GM23248 (cell line): ENCODE measurements at regions not wholly inside any gene's neighbourhood (a gene's known extent, or its start where the extent isn't known, plus 50 kb on each side); places are given as distances from the start of the nearest gene placed in this dataset.

Source experiments
- DNase-seq: peaks from one replicate; pipeline ENCODE4 v3.0.0-alpha.2; 2015
- H2AFZ ChIP-seq: fragments of 200-600 bp; sonication (generic); 2 replicates; pipeline ENCODE4 v1.6.1; 2016; ENCODE audit warnings: antibody characterized with exemption
- H3F3A ChIP-seq: fragments of 200-600 bp; sonication (generic); 2 replicates; pipeline ENCODE4 v1.6.1; 2016; ENCODE audit warnings: mild to moderate bottlenecking, antibody characterized with exemption, mixed run types; ENCODE audit not compliant: insufficient read depth
- H3K27ac ChIP-seq: fragments of 200-600 bp; sonication (generic); 2 replicates; pipeline ENCODE4 v1.5.1; 2016; ENCODE audit warnings: mild to moderate bottlenecking
- H3K27me3 ChIP-seq: fragments of 200-600 bp; sonication (generic); replicated peaks from 2 replicates; pipeline ENCODE4 v1.6.1; 2016; ENCODE audit warnings: mild to moderate bottlenecking; ENCODE audit not compliant: insufficient read depth
- H3K36me3 ChIP-seq: fragments of 200-600 bp; sonication (generic); 2 replicates; pipeline ENCODE4 v1.6.1; 2016; ENCODE audit warnings: low read depth, mild to moderate bottlenecking
- H3K4me1 ChIP-seq: fragments of 200-600 bp; sonication (generic); 2 replicates; pipeline ENCODE4 v1.6.1; 2016; ENCODE audit warnings: mild to moderate bottlenecking; ENCODE audit not compliant: insufficient read depth
- H3K4me2 ChIP-seq: fragments of 200-600 bp; sonication (generic); one replicate; pipeline ENCODE4 v1.6.1; 2016; ENCODE audit warnings: mild to moderate bottlenecking; ENCODE audit not compliant: unreplicated experiment
- H3K4me3 ChIP-seq: fragments of 200-600 bp; sonication (generic); 2 replicates; pipeline ENCODE4 v1.5.1; 2016; ENCODE audit warnings: mild to moderate bottlenecking
- H3K79me2 ChIP-seq: fragments of 200-600 bp; sonication (generic); 2 replicates; pipeline ENCODE4 v1.6.1; 2016; ENCODE audit warnings: mild to moderate bottlenecking; ENCODE audit not compliant: insufficient read depth
- H3K9ac ChIP-seq: fragments of 200-600 bp; sonication (generic); 2 replicates; pipeline ENCODE4 v1.6.1; 2016; ENCODE audit warnings: mild to moderate bottlenecking
- H3K9me2 ChIP-seq: fragments of 200-600 bp; sonication (generic); 2 replicates; pipeline ENCODE4 v1.6.1; 2016; ENCODE audit warnings: mixed run types, mild to moderate bottlenecking, moderate library complexity; ENCODE audit not compliant: insufficient read depth
- H3K9me3 ChIP-seq: fragments of 200-600 bp; sonication (generic); one replicate; pipeline ENCODE4 v1.6.1; 2017; ENCODE audit warnings: low read depth
- H4K20me1 ChIP-seq: fragments of 200-600 bp; sonication (generic); 2 replicates; pipeline ENCODE4 v1.6.0; 2016; ENCODE audit not compliant: insufficient read depth
- EZH2 ChIP-seq: fragments of 200-600 bp; sonication (generic); IDR thresholded peaks from 2 replicates; pipeline ENCODE4 v1.6.1; 2018; ENCODE audit warnings: antibody characterized with exemption, mild to moderate bottlenecking; ENCODE audit not compliant: insufficient read depth, poor library complexity, severe bottlenecking
- EZH2phosphoT487 ChIP-seq: fragments of 200-600 bp; sonication (generic); IDR thresholded peaks from 2 replicates; pipeline ENCODE4 v1.6.1; 2018; ENCODE audit warnings: antibody characterized with exemption, moderate library complexity, mild to moderate bottlenecking, low read depth; ENCODE audit not compliant: insufficient read depth
- WGBS, 2 experiments: methylation state at CpG; one replicate each; pipeline ENCODE4 v1.1.6; 2015 to 2017; ENCODE audit warnings: low lambda C conversion rate in 2 of 2, low coverage in 1 of 2; ENCODE audit errors: missing lambda C conversion rate in 2 of 2; 5-methylcytosine and 5-hydroxymethylcytosine counted together
- in situ Hi-C: fragments of 300-500 bp; cut with MboI; formaldehyde crosslinking; loops from 2 replicates; pipeline ENCODE4 v1.15.0; 2020

GRCh38 chr4:14233126-14233525, 605.6 kb upstream of the BOD1L1 start:
- no peak overlapping the region for H3K27ac ChIP-seq
- in situ Hi-C loops: no loop called here

GRCh38 chr4:14234307-14234706, 606.8 kb upstream of the BOD1L1 start:
- DNase-seq: no peak
- H4K20me1 ChIP-seq: no peaks in the 10 kb centered on the region

More at GRCh38 chr4:14233126-14233525, 605.6 kb upstream of the BOD1L1 start:
- no peak for DNase-seq
- TF ChIP-seq EZH2phosphoT487 (no peak), EZH2 (no peak)
- Histone ChIP-seq H3K27me3 (peaks cover 3% of the 10 kb centered on the region; the same call in 1 of the 2 replicates), H2AFZ (no peak overlapping the region), H3K4me3 (no peak overlapping the region), H3K36me3 (no peaks in the 10 kb centered on the region), H3K9me3 (no peaks in the 10 kb centered on the region), H3F3A (no peaks in the 10 kb centered on the region), H4K20me1 (no peaks in the 10 kb centered on the region), H3K79me2 (no peaks in the 10 kb centered on the region), H3K4me2 (no peak overlapping the region), H3K9me2 (no peaks in the 10 kb centered on the region), H3K9ac (no peak overlapping the region), H3K4me1 (no peaks in the 10 kb centered on the region)
- 0% methylated on average over 1 of the region's 1 CpG for WGBS, 2 experiments

GRCh38 chr4:14236359-14236758, 608.8 kb upstream of the BOD1L1 start:
- H2AFZ ChIP-seq: no peak overlapping the region
- no peaks in the 10 kb centered on the region for H3K4me1 ChIP-seq
- H3K27me3 ChIP-seq: no peaks in the 10 kb centered on the region; the same call in 1 of the 2 replicates
- no peaks in the 10 kb centered on the region for H3K9me3 ChIP-seq
- H3K27ac ChIP-seq: no peak overlapping the region
- 15 to 23% methylated on average over 2 of the region's 2 CpGs for WGBS, 2 experiments
- H4K20me1 ChIP-seq: no peaks in the 10 kb centered on the region
- DNase-seq: no peak
- TF ChIP-seq EZH2: no peak
- no peak for TF ChIP-seq EZH2phosphoT487
- H3K36me3 ChIP-seq: no peaks in the 10 kb centered on the region
- H3F3A ChIP-seq: no peaks in the 10 kb centered on the region
- no peak overlapping the region for H3K4me3 ChIP-seq
- H3K4me2 ChIP-seq: no peak overlapping the region
- H3K9me2 ChIP-seq: no peaks in the 10 kb centered on the region
- H3K79me2 ChIP-seq: no peaks in the 10 kb centered on the region
- in situ Hi-C loops: no loop called here
- no peak overlapping the region for H3K9ac ChIP-seq

More at GRCh38 chr4:14234307-14234706, 606.8 kb upstream of the BOD1L1 start:
- in situ Hi-C loops: no loop called here
- Histone ChIP-seq H3K27me3 (no peaks in the 10 kb centered on the region; the same call in 1 of the 2 replicates), H3K4me2 (no peak overlapping the region), H3K4me1 (no peaks in the 10 kb centered on the region), H3K36me3 (no peaks in the 10 kb centered on the region), H3K27ac (no peak overlapping the region), H3K9me2 (no peaks in the 10 kb centered on the region), H3K9me3 (no peaks in the 10 kb centered on the region), H3K79me2 (no peaks in the 10 kb centered on the region), H2AFZ (no peak overlapping the region), H3F3A (no peaks in the 10 kb centered on the region), H3K4me3 (no peak overlapping the region), H3K9ac (no peak overlapping the region)
- no peak for TF ChIP-seq EZH2phosphoT487
- TF ChIP-seq EZH2: no peak

- no peaks in the 10 kb centered on the region for H3K9me3 ChIP-seq
- no peak overlapping the region for H3K9ac ChIP-seq
- H3K4me3 ChIP-seq: no peak overlapping the region
- no peak for DNase-seq
- no peaks in the 10 kb centered on the region for H3K9me2 ChIP-seq
- no peak overlapping the region for H3K4me2 ChIP-seq
- no peak overlapping the region for H3K27ac ChIP-seq
- no peaks in the 10 kb centered on the region for H3K79me2 ChIP-seq
- H2AFZ ChIP-seq: no peak overlapping the region
- no peak for TF ChIP-seq EZH2
- TF ChIP-seq EZH2phosphoT487: no peak
- no peaks in the 10 kb centered on the region for H3K36me3 ChIP-seq
- H3K27me3 ChIP-seq: peaks cover 5% of the 10 kb centered on the region; the same call in 1 of the 2 replicates
- 57% methylated on average over 2 of the region's 2 CpGs for WGBS, 2 experiments
- in situ Hi-C loops: no loop called here
- H3F3A ChIP-seq: no peaks in the 10 kb centered on the region
- H3K4me1 ChIP-seq: no peaks in the 10 kb centered on the region
- H4K20me1 ChIP-seq: no peaks in the 10 kb centered on the region
Observed at GRCh38 chr4:14237911-14238310, 610.4 kb upstream of the BOD1L1 start.

GRCh38 chr4:14241574-14241973, 614.0 kb upstream of the BOD1L1 start:
- H3K9me3 ChIP-seq: no peaks in the 10 kb centered on the region
- H3K4me2 ChIP-seq: no peak overlapping the region
- H3K4me1 ChIP-seq: no peaks in the 10 kb centered on the region
- DNase-seq: no peak
- no peaks in the 10 kb centered on the region for H3K79me2 ChIP-seq
- H3K27ac ChIP-seq: no peak overlapping the region
- no peak overlapping the region for H2AFZ ChIP-seq
- H3K4me3 ChIP-seq: no peak overlapping the region
- no peak overlapping the region for H3K9ac ChIP-seq
- no peaks in the 10 kb centered on the region for H3K9me2 ChIP-seq
- no peaks in the 10 kb centered on the region for H3K36me3 ChIP-seq
- in situ Hi-C loops: no loop called here
- no peaks in the 10 kb centered on the region for H4K20me1 ChIP-seq
- peaks cover 10% of the 10 kb centered on the region; the same call in 1 of the 2 replicates for H3K27me3 ChIP-seq
- no peaks in the 10 kb centered on the region for H3F3A ChIP-seq
- TF ChIP-seq EZH2phosphoT487 (no peak), EZH2 (no peak)
- WGBS, 2 experiments: 37 to 42% methylated on average over 3 of the region's 3 CpGs
